PFSK-1 (cell line): ENCODE measurements at regions not wholly inside any gene's neighbourhood (a gene's known extent, or its start where the extent isn't known, plus 50 kb on each side); places are given as distances from the start of the nearest gene placed in this dataset.

Experiments
- FOXP2 ChIP-seq: optimal IDR thresholded peaks from 2 replicates; pipeline ENCODE3; 2011; ENCODE audit warnings: borderline replicate concordance, control low read depth, inconsistent platforms; ENCODE audit not compliant: insufficient read depth; ENCODE audit errors: extremely low read length, extremely low read depth
- POLR2AphosphoS5 ChIP-seq: IDR thresholded peaks from 2 replicates; pipeline ENCODE4 v1.6.1; 2012; ENCODE audit warnings: low read depth, mild to moderate bottlenecking, control low read depth, low read length, moderate library complexity
- SIN3A ChIP-seq: IDR thresholded peaks from 2 replicates; pipeline ENCODE4 v1.6.1; 2012; ENCODE audit warnings: mild to moderate bottlenecking, low read length, moderate library complexity, borderline replicate concordance; ENCODE audit not compliant: insufficient read depth
- TAF1 ChIP-seq: IDR thresholded peaks from 2 replicates; pipeline ENCODE4 v1.6.1; 2012; ENCODE audit warnings: low read length, control low read depth, borderline replicate concordance; ENCODE audit not compliant: insufficient read depth
- TF ChIP-seq, protein P1 (sequence below), 2 experiments: IDR thresholded peaks; 2 replicates each; pipeline versions ENCODE4 v1.6.1 to v1.8.0; 2011 to 2012; ENCODE audit warnings: low read depth in 2 of 2, low read length in 2 of 2, control low read depth in 1 of 2, inconsistent platforms in 1 of 2, mild to moderate bottlenecking in 1 of 2, moderate library complexity in 1 of 2; ENCODE audit not compliant: insufficient read depth in 1 of 2

DNA sequence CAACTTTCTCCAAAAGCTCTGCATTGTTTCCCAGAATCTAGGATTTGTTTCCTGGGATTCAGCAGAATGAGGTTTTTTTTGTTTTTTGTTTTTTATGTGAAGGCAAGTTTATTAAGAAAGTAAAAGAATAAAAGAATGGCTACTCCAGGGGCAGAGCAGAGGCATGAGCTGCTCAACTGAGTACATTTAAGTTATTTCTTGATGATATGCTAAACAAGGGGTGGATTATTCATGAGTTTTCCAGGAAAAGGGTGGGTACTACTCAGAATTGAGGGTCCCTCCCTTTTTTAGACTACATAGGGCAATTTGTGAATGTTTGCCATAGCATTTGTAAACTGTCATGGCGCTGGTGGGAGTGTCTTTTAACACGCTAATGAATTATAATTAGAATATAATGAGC lies 292.5 kb upstream of the SGK1 start:
- TF ChIP-seq, protein P1, sequence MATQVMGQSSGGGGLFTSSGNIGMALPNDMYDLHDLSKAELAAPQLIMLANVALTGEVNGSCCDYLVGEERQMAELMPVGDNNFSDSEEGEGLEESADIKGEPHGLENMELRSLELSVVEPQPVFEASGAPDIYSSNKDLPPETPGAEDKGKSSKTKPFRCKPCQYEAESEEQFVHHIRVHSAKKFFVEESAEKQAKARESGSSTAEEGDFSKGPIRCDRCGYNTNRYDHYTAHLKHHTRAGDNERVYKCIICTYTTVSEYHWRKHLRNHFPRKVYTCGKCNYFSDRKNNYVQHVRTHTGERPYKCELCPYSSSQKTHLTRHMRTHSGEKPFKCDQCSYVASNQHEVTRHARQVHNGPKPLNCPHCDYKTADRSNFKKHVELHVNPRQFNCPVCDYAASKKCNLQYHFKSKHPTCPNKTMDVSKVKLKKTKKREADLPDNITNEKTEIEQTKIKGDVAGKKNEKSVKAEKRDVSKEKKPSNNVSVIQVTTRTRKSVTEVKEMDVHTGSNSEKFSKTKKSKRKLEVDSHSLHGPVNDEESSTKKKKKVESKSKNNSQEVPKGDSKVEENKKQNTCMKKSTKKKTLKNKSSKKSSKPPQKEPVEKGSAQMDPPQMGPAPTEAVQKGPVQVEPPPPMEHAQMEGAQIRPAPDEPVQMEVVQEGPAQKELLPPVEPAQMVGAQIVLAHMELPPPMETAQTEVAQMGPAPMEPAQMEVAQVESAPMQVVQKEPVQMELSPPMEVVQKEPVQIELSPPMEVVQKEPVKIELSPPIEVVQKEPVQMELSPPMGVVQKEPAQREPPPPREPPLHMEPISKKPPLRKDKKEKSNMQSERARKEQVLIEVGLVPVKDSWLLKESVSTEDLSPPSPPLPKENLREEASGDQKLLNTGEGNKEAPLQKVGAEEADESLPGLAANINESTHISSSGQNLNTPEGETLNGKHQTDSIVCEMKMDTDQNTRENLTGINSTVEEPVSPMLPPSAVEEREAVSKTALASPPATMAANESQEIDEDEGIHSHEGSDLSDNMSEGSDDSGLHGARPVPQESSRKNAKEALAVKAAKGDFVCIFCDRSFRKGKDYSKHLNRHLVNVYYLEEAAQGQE (IDR thresholded peaks at IDR 0.05; ENCODE audit: insufficient read depth in 1 of 2, low read depth in 2 of 2, low read length in 2 of 2), result no peak
- TF ChIP-seq FOXP2, result no peak
- no peak for TF ChIP-seq POLR2AphosphoS5
- TF ChIP-seq TAF1, result no peak
- TF ChIP-seq SIN3A, result no peak

DNA sequence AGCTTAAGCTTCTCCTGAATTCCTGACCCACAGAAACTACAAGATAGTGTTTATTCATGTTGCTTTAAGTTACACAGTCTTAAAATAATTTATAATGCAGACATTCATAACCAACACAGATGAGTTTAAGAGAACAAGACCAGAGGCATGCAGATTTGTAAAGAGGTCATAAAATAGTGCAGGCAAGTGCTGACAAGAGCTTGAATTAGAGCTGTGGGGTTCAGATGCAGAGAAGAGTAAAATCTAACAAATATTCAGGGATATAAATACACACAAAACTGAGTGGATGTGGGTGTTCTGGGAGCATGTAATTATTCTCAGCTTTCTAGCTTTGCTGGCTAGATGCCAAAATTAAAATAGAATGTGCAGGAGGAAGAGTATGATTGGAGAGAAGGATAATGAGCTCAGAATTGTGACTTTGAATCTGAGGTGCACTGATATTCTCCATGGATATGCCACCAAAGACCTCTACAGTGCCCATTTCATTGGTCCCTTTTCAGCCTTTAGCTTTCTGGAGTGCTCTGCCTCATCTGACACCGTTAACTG lies 291.9 kb upstream of the SGK1 start:
- TF ChIP-seq POLR2AphosphoS5, result no peak
- TF ChIP-seq, protein P1 (IDR thresholded peaks at IDR 0.05; ENCODE audit: insufficient read depth in 1 of 2, low read depth in 2 of 2, low read length in 2 of 2), result no peak
- TF ChIP-seq FOXP2, result no peak
- no peak for TF ChIP-seq SIN3A
- no peak for TF ChIP-seq TAF1

DNA sequence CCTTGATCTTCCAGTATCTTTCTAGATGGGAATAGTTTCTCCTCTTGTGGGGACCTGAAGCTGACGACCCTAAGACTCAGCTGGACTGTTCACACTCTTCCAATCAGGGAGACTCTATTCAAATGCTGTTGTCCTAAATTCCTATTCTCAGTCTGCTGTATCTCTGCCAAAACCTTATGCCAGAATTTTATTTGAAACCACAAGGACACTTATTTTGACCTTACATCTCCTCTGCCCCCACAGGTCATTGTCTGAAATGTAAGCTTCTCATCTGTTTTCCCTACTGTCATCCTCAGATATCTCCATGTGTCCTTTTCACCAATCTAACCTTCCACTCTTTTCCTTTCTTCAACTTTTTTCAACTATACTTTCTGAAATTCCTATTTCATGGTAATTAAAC lies 289.5 kb upstream of the SGK1 start:
- no peak for TF ChIP-seq FOXP2
- no peak for TF ChIP-seq POLR2AphosphoS5
- TF ChIP-seq SIN3A, result no peak
- TF ChIP-seq, protein P1 (IDR thresholded peaks at IDR 0.05; ENCODE audit: insufficient read depth in 1 of 2, low read depth in 2 of 2, low read length in 2 of 2), result no peak
- TF ChIP-seq TAF1, result no peak

DNA sequence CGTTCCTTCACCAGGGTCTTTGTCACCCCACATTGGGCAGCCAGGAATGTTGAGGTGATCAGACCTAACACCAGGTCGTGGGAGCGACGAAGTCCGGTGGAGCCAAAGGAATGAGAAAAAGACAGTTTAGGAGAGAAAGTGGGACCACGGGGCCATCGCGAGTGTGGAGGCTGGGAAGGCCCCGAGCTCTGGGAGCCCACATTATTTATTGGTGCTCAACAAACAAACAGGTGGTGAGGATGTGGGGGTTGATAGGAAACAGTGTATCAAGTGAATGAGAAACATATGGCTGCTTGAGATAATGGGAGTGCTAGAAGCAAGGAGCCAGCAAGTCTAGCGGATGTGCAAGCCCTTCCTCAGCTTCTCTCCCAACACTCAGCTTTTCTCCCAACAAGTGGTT lies 287.1 kb upstream of the SGK1 start:
- TF ChIP-seq TAF1 (no peak), FOXP2 (no peak), SIN3A (no peak), POLR2AphosphoS5 (no peak)
- TF ChIP-seq, protein P1 (IDR thresholded peaks at IDR 0.05; ENCODE audit: insufficient read depth in 1 of 2, low read depth in 2 of 2, low read length in 2 of 2), result no peak
